Embryonic facial prominence (tissue), 1 donor: ENCODE measurements at regions not wholly inside any gene's neighbourhood (a gene's known extent, or its start where the extent isn't known, plus 50 kb on each side); places are given as distances from the start of the nearest gene placed in this dataset.

ENCODE experiments used
- DNase-seq: peaks from one replicate; pipeline ENCODE4 v3.0.0-alpha.2; 2016; ENCODE audit errors: extremely low spot score

GRCh38 chr3:182214416-182214815 lies 502.7 kb downstream of the SOX2 start:
- DNase-seq = no peak

GRCh38 chr3:182215881-182216280 lies 504.2 kb downstream of the SOX2 start:
- DNase-seq = no peak

GRCh38 chr3:182216311-182216970 lies 504.7 kb downstream of the SOX2 start:
- DNase-seq = no peak

DNA sequence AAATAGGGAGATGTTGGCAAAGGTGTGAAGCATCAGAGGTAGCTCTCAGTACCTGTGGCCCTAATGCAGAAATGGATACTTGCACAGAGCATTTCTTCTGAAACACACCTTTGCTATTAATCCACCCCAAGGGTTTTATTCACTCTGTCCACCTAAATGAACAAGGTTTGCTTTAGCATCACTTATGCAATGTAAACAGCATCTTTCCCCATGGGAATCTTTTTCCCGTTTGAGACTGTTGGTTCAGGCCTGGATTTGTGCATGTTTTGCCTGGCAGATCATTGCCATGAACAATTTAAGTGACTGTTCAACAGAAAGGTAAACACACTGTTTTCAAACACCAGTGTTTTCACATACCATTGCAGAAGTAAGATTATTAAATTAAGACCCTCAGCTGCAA lies 508.3 kb downstream of the SOX2 start:
- DNase-seq = no peak

DNA sequence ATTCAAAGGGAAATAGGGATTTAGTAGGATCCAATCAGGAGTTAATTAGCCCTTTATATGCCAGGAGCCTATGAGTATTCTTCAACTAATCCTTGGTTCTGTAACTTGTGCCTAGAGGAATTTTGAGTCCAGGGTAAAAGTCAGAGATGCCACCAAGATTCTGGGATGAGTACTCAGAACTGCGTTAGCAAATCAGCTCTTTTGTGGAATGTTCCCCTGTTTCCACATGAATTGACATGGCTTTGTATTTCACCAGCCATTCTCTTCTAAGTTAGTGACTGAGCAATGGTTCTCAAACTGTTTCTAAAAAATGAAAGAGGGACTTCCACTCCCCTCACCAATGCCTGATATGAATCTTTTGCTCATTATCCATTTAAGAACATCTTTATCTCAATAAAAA lies 508.7 kb downstream of the SOX2 start:
- no peak for DNase-seq

GRCh38 chr3:182226995-182227394 lies 515.3 kb downstream of the SOX2 start:
- no peak for DNase-seq

DNA sequence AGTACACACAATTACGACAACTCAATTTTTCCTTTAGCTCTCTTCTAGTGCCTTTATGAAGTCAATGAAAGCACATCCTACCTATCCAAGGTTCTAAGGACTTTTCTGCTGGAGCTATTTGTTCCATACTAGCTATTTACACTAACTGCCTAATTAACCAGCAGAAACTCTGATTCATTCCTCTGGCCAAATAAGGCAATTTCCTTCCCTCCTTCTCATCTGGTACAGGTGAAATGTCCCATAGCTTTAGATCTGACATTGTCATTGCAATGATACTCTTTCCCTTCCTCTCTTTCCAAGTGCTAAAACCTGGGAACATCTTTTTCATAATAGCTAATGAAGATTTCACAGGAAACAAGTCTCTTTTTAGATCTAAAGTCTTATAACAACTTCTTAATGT lies 521.7 kb downstream of the SOX2 start:
- DNase-seq = no peak

DNA sequence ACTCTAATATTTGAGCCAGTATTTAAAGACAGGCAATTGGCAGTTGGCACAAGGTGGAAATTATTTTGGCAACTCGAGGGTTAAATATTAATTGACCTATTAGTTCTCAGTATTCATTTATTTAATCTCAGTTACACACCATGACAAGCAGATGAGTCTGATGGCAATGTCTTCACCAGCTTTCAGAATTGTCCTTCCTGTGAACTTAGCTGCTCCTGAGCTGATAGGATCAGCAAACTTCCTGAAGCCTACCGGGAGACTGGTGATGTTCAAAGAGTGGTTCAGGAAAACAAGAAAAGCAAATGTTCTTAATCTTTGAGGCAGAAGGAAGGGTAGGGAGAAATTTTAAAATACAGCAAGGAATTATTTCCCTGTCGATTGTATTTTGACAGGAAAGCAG lies 522.2 kb downstream of the SOX2 start:
- no peak for DNase-seq

- no peak for DNase-seq
These were observed 523.2 kb downstream of the SOX2 start for GRCh38 chr3:182234881-182235280.

- no peak for DNase-seq
These were observed 523.8 kb downstream of the SOX2 start for GRCh38 chr3:182235504-182235903.

DNA sequence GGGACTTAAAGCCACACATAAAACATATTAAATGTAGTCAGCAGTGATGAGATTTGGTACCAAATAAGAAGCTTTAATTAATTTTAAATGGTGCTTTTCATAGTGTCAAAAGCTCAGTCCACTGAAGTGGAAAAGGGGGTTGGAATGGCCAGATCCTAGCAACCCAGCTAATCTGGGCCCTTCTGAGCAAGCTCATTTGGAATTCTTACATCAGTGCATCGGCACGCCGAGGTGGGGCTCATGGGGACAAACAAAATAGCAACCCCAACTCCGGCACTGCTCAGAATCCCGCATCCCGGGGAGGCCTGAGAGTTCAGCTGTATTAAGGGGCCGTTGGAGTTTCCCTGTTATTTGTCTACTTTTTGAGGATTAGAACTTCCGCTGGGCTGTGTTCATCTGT lies 526.4 kb downstream of the SOX2 start:
- DNase-seq = no peak

DNA sequence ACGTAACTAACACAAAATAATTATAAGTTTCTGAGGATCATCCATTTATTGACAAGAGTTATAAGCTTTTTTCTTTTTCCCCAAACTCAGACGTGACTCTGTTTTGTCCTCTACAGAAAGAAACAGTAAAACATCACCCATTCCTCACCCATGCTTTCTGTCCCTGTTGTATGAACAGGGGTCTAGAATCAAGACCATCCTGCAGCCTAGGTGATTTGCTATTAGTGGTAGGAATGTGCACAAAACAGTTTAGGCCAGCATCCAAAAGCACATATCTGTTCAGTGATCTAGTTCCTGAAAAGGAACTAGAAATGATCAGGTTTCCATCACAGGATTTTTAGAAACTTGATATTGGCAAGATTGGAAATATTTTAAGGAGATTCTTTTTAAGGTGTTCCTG lies 527.6 kb downstream of the SOX2 start:
- DNase-seq = no peak

GRCh38 chr3:182240474-182240873 lies 528.7 kb downstream of the SOX2 start:
- DNase-seq = no peak

DNA sequence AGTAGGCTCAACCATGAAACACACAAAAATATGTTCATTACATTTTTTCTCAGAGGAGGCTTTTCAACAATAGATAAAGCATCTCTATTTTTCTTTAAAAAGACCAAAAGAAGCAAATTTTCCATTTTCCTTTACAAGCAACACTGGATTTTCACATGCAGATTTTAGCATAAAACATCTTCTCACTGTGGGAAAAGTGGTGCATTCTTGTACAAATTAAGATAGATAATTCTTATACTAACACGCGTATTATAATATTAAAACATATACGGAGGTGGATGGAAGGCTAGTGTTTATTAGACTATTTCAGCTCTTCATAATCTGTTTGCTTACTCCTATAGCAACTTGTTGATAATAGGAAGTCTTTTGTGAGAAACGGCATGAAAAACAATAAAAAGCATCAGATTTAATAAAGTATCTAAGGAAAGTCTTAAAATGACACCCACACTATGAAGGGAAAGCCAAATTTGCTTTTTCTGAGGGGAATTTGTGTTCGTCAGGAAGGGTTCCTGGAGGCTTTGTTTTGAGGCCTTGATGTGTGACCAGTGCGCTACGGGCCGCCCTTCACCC lies 529.6 kb downstream of the SOX2 start:
- DNase-seq = no peak

- peak; percentile 27 for DNase-seq
These were observed 530.2 kb downstream of the SOX2 start for GRCh38 chr3:182241766-182242488.

DNA sequence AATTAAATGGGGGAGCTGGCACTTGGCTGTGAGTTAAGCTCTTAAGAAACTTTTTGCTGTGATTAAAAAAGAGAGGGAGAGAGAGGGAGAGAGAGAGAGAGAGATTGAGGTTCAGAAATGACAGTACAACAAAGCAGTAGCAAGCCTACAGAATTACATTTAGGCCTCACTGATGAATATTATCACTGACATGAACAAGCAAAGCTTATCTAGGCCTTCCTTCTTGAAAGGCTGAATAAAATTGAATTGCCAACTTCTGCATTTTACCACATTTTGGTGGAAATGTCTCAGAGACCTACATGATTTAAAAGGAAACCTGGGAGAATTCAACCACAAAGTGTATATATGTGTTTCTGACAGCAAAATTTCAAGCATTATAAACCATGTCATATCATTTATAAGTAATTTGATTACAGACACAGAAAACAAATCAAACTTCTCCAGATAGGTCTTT lies 530.8 kb downstream of the SOX2 start:
- DNase-seq = no peak

GRCh38 chr3:182243625-182244024 lies 531.9 kb downstream of the SOX2 start:
- no peak for DNase-seq

DNA sequence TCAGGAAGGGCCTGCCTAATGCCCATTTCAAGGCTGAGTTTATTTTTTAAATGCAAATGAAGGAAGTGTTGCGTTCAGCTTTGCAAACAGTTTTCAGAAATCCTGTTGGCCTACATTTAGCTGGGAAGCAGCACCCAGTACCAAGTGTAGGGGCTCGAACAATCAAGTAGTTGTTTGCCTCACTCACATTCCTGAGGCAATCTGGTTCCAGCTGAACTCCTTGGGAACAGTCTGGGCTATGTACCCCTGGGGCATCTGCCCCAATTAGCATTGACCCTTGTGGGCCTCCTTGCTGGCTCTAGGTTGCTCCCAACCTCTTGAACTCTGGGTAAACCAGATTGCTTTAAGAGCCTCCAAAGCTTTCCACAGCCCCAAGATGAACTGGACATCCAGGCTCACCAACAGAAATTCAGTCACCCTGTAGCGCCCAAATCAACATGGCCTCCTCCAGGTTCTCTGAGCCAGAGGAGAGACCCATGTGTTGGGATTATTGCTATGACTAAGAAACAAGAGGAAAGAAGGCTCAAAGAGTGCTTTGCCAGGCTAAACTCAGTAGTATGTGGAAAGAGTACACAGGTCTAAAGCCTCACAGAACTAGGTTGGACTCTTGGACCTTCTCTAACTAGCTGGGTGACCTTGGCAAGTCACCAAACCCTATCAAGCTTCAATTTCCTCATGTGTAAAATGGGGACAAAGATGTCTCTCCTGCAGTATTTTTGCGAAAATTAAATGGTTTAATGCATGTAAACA lies 532.7 kb downstream of the SOX2 start:
- no peak for DNase-seq

GRCh38 chr3:182245059-182245458 lies 533.3 kb downstream of the SOX2 start:
- no peak for DNase-seq

DNA sequence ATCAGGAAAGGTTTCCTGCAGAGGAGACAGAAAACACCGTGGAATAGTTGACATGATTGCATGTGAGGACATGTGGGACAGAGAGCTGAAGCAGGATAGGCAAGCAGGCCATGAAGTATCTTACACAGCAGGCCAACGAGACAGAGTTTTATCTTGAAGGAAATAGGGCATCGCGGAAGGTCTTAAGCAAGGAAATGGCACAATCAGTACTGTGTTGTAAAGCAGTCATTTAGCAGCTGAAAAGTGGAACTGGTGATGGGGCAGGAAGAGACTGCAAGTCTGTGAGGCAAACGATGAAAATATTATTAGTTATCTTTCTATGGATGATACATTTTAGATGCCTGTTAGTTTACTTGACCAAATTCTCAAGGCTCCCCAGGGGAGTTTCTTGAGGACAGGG lies 535.1 kb downstream of the SOX2 start:
- DNase-seq = no peak

- DNase-seq = no peak
These were observed 536.7 kb downstream of the SOX2 start for GRCh38 chr3:182248349-182248880.

GRCh38 chr3:182252802-182253201 lies 540.5 kb upstream of the ATP11B start:
- DNase-seq = no peak
